ENCODE measurements at regions not wholly inside any gene's neighbourhood (a gene's known extent, or its start where the extent isn't known, plus 50 kb on each side); places are given as distances from the start of the nearest gene placed in this dataset.
"Not testable (repeated sequence)": the region's sequence is repeated elsewhere in the genome, so short reads cannot be mapped to it uniquely, and the experiment has no call there.

DNA sequence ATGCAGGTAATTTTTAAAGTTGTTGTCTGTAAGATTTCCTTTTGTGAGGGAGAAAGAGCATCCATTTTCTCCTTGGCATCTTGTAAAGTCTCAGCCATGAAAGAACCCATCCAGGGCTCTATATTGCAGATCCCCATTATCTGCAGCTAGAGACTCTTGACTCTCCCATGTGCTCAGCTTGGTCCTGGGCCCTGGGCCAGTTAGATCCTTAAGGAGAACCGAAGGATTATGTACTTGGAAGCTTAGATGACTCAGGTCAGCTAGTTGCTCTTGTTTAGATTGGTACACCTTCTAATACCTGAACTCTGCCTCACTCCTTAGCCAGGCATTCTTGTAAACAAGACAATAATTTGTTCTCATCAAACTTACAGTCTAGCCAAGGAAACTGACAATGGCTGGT, 1617.6 kb downstream of the KHDRBS2 start:
- no peaks in the 10 kb centered on the region for H3K36me3 ChIP-seq (replicated peaks; ENCODE audit: insufficient read depth, low read length)
- no peak overlapping the region for H3K4me2 ChIP-seq (ENCODE audit: low read depth, low read length)
- no peaks in the 10 kb centered on the region for H3K79me2 ChIP-seq (ENCODE audit: low read length)
- no peaks in the 10 kb centered on the region for H3K27me3 ChIP-seq (replicated peaks; ENCODE audit: insufficient read depth, low read length)
- H3K4me1 ChIP-seq (ENCODE audit: low read length), result 0 out of 2 replicates have a peak, but pooled peaks cover 7% of the 10 kb centered on the region
- H3K27ac ChIP-seq (ENCODE audit: low read length), result no peak overlapping the region
- TF ChIP-seq EZH2phosphoT487 (IDR thresholded peaks at IDR 0.05; ENCODE audit: low read length) (no peak), EZH2 (optimal IDR thresholded peaks at IDR 0.05; ENCODE audit: low read depth, low read length) (no peak)
- TF ChIP-seq, protein P1, sequence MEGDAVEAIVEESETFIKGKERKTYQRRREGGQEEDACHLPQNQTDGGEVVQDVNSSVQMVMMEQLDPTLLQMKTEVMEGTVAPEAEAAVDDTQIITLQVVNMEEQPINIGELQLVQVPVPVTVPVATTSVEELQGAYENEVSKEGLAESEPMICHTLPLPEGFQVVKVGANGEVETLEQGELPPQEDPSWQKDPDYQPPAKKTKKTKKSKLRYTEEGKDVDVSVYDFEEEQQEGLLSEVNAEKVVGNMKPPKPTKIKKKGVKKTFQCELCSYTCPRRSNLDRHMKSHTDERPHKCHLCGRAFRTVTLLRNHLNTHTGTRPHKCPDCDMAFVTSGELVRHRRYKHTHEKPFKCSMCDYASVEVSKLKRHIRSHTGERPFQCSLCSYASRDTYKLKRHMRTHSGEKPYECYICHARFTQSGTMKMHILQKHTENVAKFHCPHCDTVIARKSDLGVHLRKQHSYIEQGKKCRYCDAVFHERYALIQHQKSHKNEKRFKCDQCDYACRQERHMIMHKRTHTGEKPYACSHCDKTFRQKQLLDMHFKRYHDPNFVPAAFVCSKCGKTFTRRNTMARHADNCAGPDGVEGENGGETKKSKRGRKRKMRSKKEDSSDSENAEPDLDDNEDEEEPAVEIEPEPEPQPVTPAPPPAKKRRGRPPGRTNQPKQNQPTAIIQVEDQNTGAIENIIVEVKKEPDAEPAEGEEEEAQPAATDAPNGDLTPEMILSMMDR (IDR thresholded peaks at IDR 0.05; ENCODE audit: low read length), result no peak
- H4K20me1 ChIP-seq (ENCODE audit: insufficient read depth, low read length), result no peaks in the 10 kb centered on the region
- no peaks in the 10 kb centered on the region for H3F3A ChIP-seq (ENCODE audit: insufficient read depth, low read length)
- no peaks in the 10 kb centered on the region for H3K9me3 ChIP-seq (replicated peaks; ENCODE audit: insufficient read depth, low read length)
- no peaks in the 10 kb centered on the region for H3K9me2 ChIP-seq (replicated peaks; ENCODE audit: insufficient read depth, low read length)
- no peak overlapping the region for H2AFZ ChIP-seq (ENCODE audit: low read length)
- no peak for DNase-seq
- no peak overlapping the region for H3K9ac ChIP-seq (ENCODE audit: low read length)
- no peak overlapping the region for H3K4me3 ChIP-seq (ENCODE audit: low read length)

DNA sequence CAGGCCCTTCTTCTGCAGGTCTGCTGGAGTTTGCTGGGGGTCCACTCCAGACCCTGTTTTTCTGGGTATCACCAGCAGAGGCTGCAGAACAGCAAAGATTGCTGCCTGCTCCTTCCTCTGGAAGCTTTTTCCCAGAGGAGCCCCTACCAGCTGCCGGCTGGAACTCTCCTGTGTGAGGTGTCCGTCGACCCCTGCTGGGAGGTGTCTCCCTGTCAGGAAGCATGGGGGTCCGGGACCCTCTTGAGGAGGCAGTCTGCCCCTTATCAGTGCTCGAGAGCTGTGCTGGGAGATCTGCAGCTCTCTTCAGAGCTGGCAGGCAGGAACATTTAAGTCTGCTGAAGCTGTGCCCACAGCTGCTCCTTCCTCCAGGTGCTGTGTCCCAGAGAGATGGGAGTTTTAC, 1622.8 kb downstream of the KHDRBS2 start:
- H4K20me1 ChIP-seq (ENCODE audit: insufficient read depth, low read length); H3F3A ChIP-seq (ENCODE audit: insufficient read depth, low read length); H3K9ac ChIP-seq (ENCODE audit: low read length); H3K36me3 ChIP-seq (replicated peaks; ENCODE audit: insufficient read depth, low read length); H3K9me3 ChIP-seq (replicated peaks; ENCODE audit: insufficient read depth, low read length); H3K4me1 ChIP-seq (ENCODE audit: low read length); DNase-seq; H3K27me3 ChIP-seq (replicated peaks; ENCODE audit: insufficient read depth, low read length); H3K9me2 ChIP-seq (replicated peaks; ENCODE audit: insufficient read depth, low read length); H3K4me3 ChIP-seq (ENCODE audit: low read length); H2AFZ ChIP-seq (ENCODE audit: low read length); H3K27ac ChIP-seq (ENCODE audit: low read length); H3K4me2 ChIP-seq (ENCODE audit: low read depth, low read length); H3K79me2 ChIP-seq (ENCODE audit: low read length): not testable (repeated sequence)

DNA sequence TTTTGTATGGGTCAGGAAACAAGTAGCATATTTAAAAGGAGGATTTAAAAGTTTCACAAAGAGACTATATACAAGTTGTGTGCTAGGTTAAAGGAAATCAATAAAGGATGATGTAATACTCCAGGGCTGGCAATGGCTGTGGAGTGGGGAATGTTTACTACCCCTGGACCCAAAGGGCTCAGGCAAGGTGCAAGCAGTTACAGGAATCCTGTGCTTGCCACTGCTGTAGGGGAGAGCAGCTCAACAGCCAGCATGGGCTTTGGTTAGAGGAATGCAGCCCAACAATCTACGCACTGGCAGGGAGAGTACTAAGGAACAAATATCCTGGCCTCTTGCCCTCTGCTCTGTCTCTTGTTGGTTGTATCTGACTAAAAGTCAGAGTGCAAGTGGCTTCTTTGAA, 1642.2 kb downstream of the KHDRBS2 start:
- H3K9me3 ChIP-seq (replicated peaks; ENCODE audit: insufficient read depth, low read length), result no peaks in the 10 kb centered on the region
- no peaks in the 10 kb centered on the region for H3F3A ChIP-seq (ENCODE audit: insufficient read depth, low read length)
- H3K4me1 ChIP-seq (ENCODE audit: low read length), result no peaks in the 10 kb centered on the region
- H3K4me3 ChIP-seq (ENCODE audit: low read length), result no peak overlapping the region
- H2AFZ ChIP-seq (ENCODE audit: low read length), result no peak overlapping the region
- no peaks in the 10 kb centered on the region for H4K20me1 ChIP-seq (ENCODE audit: insufficient read depth, low read length)
- no peak overlapping the region for H3K9ac ChIP-seq (ENCODE audit: low read length)
- no peaks in the 10 kb centered on the region for H3K9me2 ChIP-seq (replicated peaks; ENCODE audit: insufficient read depth, low read length)
- TF ChIP-seq, protein P1 (IDR thresholded peaks at IDR 0.05; ENCODE audit: low read length), result no peak
- TF ChIP-seq EZH2 (optimal IDR thresholded peaks at IDR 0.05; ENCODE audit: low read depth, low read length), result no peak
- no peak for TF ChIP-seq EZH2phosphoT487 (IDR thresholded peaks at IDR 0.05; ENCODE audit: low read length)
- DNase-seq, result no peak
- H3K79me2 ChIP-seq (ENCODE audit: low read length), result no peaks in the 10 kb centered on the region
- no peak overlapping the region for H3K4me2 ChIP-seq (ENCODE audit: low read depth, low read length)
- H3K27me3 ChIP-seq (replicated peaks; ENCODE audit: insufficient read depth, low read length), result no peaks in the 10 kb centered on the region
- no peaks in the 10 kb centered on the region for H3K36me3 ChIP-seq (replicated peaks; ENCODE audit: insufficient read depth, low read length)
- no peak overlapping the region for H3K27ac ChIP-seq (ENCODE audit: low read length)

DNA sequence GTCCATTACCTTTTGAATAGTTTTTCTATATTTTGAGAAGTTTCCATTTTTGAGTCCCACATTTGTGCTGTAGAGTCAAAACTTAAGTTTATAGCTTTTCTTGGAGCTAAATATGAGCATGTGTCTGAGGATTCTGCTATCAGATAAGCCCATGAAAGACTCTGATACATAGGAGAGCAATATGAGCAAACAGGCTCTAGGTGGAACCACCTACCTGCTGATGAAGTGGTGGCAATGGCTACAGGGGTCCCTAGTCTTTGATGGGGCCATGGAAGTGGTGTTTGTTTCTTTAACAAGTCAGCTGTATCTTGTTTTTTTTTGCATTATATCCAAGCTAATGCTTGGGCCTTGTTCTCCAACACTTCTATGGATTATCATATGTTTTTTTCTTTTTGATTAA, 1646.8 kb downstream of the KHDRBS2 start:
- not testable (repeated sequence) for H3K4me1 ChIP-seq (ENCODE audit: low read length); H4K20me1 ChIP-seq (ENCODE audit: insufficient read depth, low read length); H3K79me2 ChIP-seq (ENCODE audit: low read length); H3K9me3 ChIP-seq (replicated peaks; ENCODE audit: insufficient read depth, low read length); H3K9me2 ChIP-seq (replicated peaks; ENCODE audit: insufficient read depth, low read length); H3K36me3 ChIP-seq (replicated peaks; ENCODE audit: insufficient read depth, low read length); H3F3A ChIP-seq (ENCODE audit: insufficient read depth, low read length); H3K27me3 ChIP-seq (replicated peaks; ENCODE audit: insufficient read depth, low read length); H3K27ac ChIP-seq (ENCODE audit: low read length); H3K4me3 ChIP-seq (ENCODE audit: low read length); DNase-seq; H3K9ac ChIP-seq (ENCODE audit: low read length); H2AFZ ChIP-seq (ENCODE audit: low read length); H3K4me2 ChIP-seq (ENCODE audit: low read depth, low read length)
